GM19438 (cell line): ENCODE measurements at regions not wholly inside any gene's neighbourhood (a gene's known extent, or its start where the extent isn't known, plus 50 kb on each side); places are given as distances from the start of the nearest gene placed in this dataset.

Source experiments
- ATAC-seq: cut with Tn5 transposase; IDR thresholded peaks from one replicate; pipeline ENCODE4 v1.9.1; 2021; ENCODE audit warnings: low read depth; ENCODE audit not compliant: unreplicated experiment

DNA sequence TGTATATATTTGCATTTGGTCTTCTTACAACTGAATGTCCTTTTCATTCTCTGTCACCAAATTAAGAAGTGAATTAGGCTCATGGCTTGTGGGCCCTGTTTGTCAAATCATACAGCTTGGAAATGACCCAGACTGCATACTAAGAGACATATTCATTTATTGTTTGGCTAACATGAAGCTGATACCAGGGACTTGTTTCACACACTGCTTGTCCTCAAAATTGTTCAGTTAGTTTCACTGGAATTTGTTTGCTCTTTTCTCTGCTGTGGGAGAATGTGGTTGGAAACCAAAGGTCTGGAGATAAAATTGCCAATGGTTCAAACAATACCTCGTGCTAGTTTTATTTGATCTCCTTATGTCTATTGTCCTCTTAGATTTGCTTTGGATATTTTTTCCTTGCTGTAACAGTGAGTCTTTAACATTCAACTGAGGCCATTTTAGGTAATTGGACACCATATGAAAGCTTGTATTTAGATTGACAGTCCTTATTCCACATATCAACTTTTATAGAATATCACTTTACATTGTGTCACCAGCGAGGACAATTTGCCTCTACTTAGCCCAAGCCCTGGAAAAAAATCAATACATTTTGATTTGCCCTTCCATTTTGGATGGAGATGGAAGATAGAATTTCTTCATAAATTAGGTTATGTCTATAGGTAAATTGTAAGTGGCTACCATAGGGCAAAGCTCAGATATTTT, 144.3 kb upstream of the MTAP start:
- no peak for ATAC-seq

DNA sequence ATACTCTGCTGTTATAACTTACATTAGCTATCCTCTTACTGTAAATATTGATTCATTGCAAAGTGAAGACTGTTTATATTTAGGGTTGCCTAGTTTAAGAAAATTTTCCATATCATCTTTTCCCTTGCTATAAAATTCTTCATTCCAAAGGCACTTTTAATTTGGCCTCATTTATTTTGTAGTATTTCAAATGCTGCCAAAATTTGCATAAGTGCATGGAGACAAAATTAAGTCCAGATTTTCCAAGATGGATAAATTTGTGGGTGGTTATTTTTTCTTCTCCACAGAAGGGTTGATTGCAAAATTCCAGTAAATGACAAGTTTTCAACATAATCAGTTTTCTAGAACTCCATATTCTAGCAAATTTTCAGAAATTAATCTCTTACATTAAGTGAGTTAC, 141.5 kb upstream of the MTAP start:
- no peak for ATAC-seq

DNA sequence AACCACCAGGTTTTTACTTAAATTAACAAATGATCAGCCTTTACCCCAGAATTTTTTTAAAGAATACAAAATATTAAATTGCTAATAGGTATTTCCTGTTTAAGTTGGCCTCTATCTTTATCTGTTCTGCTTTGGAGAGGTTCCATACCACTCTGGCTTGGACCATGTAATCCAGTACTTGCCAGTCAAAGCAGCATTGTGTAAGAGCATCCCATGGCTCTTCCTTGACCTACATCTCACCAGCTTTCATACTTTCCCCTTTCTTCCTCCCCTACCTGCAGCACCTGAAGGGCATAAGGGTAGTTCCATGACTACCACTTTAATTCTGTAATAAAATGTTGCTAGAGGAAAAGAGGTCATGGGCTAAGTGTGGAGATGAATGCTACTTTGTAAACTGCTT, 140.8 kb upstream of the MTAP start:
- no peak for ATAC-seq

DNA sequence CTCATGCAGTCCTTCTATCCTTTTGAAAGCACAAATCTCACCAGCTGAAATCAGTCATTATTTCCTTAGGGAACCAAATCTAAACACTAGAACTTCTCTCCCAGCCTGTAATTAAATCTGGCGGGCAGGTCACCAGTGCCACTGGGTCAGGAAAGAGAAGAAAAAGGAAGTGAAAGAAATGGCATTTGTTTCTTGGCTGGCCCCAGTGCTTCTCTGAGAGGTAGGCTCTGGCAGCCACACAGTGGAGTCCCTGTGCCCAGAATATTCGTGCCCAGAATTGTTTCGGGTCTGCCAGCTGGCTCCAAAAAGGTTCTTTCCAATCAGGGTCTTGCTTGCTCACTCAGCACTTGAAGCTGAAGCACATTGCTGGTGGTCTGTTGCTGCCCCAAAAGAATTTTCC, 133.9 kb upstream of the MTAP start:
- no peak for ATAC-seq

DNA sequence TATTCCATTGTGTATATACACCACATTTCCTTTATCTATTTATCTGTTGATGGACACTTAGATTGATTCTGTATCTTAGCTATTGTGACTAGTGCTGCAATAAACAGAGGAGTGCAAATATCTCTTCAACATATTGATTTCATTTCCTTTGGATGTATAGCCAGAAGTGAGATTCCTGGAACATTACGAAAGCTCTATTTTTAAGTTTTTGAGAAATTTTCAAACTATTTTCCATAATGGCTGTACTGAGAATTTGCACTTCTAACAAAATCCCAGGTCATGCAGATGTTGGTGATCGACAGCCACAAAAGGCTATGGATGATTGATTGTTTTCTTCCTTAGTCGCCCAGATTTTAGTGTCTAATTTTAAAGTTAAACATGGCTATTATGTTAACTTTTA, 132.7 kb upstream of the MTAP start:
- ATAC-seq, result no peak

DNA sequence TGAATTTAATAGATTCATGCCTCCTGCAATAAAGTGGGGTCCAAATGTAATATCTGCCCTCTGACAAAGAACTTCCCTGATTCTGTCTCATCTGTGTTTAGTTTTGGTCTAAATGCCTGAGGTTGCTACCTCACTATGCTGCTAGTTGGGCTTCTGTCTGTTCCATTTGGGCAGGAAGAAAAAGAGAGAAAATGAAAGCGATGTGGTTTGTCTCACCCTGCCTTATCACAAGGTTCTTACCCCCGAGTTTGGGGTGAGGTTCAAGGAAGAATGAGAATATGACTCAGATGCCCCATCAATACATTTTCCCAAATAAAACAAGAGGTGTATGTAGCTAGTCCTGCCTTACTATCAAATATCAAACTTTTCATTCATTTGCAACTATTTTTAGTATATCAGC, 132.1 kb upstream of the MTAP start:
- no peak for ATAC-seq

DNA sequence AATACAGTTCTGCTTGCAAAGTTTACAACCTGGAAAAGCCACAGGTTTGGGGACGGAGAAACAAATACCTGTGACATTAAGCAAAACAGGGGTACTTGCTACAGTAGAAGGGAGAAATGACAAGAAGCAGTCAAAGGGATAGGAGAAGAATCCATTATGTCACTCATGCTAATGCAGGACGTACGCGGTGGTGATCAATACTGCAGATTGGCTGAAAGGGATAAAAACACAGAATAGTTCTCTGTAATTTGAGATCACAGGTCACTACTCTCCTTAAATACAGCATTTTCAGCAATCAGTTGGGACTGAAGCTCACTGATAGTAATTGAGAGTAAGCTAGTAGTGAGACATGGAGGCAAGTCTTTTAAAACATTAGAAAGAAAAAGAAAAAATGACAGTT, 130.3 kb upstream of the MTAP start:
- ATAC-seq, result no peak

DNA sequence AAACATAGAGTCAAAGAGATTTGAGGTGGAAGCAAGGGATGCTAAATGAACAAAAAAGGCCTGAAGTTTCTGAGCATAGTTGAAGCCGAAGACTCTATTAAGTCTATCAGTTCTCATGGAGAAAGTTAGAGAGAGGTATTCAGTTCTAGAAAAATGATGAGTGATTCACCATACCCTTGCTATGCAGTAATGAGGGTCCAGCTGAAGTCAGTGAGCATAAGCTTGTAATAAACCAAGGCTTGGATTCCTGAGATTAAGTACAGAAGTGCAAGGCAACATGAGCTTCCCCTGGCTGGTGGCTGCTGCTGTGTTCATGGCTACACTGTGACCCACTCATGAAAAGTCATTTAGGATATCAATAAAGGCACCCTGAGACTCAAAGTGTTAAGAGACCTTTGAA, 129.7 kb upstream of the MTAP start:
- no peak for ATAC-seq

DNA sequence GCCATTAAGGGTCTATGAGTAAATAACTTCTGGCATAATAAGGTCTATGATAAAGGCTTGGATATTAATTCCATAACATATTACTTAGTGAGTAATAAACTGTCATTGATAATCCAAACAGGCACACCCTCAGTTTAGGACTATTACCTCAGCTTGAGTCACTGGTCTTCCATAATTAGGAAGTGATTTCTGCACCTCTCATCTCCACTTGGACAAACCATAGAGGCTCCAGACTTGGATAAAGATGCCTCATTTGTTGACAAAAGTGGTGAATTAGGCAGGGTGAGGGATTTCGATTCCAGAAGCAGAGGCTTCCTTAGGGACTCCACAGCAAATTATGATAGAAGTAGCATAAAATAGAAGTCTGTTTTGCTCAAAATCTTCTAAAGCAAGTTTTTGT, 127.5 kb upstream of the MTAP start:
- no peak for ATAC-seq

DNA sequence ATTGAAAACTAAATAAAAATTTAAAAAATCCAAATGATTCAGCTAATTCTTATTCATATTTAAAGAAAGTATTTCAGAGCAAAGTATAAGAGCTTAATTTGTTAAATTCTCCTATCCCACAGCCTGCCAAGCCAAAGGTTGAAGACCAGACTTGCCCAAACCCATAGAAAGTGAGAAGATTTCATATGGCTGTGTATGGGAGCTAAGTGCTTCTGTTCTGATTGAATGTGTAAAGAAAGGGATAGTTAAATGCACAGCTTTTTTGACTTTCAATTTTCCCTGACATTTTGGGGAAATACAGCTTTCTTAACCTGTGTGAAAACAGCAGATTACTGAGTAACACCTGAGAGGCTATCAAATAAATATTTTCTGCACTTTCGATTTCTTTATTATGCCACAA, 125.0 kb upstream of the MTAP start:
- ATAC-seq, result no peak

DNA sequence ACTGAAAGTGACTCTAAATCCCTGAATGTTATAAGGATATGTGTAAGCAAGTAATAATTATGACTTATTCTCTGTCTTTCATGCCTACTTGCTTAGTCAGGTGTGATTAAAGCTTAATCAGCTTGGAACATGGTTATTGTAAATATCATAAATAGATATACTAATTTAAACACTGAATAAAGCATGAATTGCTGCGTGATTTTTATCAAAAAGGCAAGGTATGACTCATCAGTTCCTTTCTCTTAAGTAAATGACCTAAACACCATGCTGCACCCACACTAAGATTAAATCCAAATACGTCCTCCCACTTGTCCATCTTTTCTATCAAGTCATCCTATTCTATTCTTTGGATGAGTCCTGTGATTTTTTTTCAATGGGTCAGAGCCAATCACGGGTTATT, 124.6 kb upstream of the MTAP start:
- ATAC-seq, result no peak

DNA sequence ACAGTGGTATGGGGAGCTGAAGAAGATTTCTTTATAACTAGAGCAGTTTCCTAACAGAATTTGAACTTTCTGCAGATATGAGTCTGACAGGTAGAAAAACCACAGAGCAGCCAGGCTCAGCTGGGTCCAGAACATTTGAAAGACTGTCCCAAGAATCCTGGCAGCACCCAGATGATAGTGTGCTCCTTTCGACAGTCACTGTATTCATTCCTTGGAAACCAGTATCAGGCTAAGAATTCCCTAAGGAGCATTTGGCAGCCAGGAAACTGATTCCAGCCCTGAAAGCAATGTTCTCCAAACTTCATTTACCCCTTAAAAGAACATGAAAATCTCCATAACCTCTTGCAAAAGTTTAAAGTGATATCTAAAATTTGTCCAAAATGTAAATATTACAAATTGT, 123.0 kb upstream of the MTAP start:
- ATAC-seq, result no peak

DNA sequence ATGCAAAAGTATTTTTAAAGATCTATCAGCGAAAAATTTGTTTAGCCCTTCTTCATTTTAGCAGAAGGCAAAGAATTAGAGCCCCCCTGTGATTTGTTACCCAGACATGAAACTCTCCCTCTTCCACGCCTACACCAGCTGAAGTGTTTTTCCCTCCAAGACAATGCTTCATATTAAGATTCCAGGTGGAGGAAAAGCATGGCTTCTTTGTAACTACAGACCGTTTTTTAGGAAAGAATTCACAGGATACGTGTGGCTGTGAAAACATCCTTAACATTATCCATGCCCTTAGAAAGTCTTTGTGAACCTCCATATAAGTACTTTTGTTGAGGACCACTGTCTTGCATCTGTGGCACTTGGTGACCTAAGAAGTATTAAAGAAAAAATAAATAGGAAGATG, 121.8 kb upstream of the MTAP start:
- ATAC-seq, result no peak

DNA sequence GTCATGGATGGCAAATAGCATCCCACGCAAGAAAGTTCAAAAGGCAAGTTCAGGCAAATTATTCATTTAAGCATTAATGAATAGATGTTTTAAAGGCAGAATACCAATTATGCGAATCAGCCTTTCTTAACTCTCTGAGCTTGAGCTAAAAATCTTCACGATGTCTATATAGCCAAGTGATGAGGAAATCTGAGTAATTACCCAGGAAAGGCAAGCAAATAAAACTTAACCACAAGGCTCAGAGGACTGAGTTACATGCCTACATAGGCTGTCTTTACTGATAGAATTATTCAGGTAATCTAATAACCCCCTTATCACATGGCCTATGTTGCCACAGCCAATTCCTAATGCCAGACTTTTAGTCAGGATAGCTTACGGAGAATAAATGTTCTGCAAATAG, 120.8 kb upstream of the MTAP start:
- ATAC-seq, result no peak

DNA sequence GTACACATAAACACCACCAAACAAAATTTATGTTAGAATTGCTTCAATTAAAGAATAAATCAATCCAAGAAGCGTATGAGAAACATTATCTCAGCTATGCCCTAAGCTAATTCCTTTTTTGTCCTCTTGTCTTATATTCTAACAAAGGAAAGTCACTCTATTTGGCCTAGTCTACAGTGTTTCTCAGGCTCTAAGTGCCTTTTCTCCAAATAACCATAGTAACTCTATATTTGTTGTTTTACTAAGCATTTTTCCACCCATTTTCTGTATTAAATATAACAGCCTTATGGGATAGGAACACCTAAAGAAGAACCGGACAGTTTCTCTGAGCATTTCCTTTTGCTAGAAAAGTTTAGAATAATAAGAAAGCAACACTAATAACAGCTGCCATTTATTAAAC, 120.1 kb upstream of the MTAP start:
- no peak for ATAC-seq

DNA sequence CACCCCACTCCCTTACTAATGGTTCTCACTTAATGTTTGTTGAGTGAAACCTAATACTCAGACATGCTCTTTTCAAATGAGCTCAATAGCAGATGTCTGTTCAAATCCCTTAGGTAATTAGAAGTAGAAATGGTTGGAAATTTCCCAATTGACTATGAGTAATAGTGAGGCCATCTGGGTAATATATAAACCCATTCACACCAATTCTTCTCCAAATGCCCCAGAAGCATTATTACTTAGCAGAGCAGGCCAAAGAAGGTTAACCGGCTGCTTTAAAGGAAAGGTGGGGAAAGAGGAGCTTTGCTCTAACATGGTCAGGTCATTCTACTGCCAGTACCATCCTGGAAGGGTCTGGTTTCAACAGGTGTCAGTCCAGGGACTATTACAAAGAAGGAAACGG, 119.5 kb upstream of the MTAP start:
- ATAC-seq, result no peak

DNA sequence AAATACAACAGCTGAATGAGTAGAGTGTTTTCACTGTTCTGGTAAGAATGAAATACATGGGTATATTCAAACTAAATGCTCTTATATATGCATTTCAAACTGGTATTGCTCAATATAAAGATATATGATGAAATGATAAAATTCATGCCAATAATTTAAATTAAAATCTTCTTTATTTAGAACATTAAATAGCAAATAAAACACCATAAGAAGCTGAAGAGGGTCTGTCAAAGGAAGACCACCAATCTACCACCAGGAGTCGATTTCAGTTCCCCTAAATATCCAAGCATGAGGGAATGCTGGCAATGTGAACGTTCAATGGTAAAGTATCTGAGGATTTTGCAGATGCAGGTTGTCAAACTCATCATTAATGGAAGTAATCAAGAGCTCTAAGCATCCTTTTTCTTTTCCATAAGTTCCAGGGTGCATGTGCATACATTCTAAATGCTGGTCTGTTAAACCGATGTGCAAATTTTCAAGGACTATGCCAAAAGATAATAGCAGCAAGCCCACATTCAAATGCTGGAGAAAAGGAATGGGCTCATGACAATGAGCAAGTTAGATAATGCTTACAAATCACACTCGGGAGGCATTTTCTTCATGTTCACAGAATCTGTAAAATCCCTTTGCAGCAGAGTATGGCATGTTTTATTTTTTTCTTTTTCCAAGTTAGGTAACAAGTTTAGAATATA, 118.8 kb upstream of the MTAP start:
- ATAC-seq, result no peak

DNA sequence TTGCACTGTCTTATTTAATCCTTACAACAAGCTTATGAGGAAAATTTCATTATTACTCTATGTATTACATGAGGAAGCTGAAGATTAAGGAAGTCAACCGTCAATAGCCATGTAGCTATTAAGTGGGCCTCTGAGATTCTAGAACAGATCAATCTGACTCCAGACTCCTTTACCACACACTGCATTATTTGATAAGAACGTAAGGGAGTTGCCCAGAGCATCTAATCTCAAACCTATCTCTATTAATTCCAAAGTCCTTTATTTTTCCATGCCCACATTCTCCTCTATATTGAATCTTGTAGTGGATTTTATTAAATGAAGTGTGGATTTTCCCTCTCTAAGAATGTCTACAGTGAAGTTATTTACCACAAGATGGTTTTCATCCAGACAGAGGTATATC, 118.2 kb upstream of the MTAP start:
- no peak for ATAC-seq

DNA sequence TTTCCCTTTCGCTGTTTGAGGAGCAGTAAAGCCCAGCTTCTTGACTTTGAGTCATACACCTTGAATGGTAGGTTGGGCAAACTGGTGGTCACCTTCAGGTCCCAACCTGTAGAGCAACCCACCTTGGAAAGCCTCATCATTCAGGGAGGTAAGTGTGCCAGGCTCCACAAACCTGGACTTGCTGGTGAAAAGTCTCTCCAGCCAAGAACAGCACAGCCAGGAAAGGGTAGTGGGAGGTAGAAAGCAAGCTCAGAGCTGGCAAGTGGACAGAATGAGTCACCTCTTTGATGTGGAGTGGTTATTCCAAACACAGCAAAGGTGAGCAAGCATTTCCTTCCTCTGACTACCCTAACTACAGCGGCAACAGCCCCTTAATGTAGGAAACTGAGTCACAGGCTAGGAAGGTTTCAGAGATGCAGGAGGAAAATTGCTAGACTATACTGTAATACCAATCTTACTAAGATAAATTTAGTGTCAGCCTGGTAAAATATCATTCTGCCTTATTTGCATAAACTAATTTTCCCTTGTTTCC, 117.5 kb upstream of the MTAP start:
- ATAC-seq, result no peak

DNA sequence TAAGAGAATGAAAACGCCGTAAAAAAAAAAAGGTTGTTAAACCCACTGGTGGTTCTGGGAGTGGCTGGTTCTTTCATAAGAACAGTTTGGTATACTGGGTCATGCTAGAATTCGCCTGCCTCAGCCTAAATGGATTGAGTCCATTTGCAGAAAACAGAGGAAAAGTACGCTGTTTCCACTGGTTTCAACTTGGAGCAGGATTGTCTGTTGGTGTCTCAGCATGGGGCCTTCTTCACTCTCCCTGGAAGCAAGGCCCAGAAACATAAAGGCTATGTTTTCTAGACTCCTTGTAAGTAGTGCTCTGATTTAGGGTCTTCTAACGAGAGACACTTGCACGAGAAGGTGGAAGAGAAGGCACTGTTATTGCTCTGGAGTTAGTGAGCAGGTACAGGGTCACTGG, 116.9 kb upstream of the MTAP start:
- no peak for ATAC-seq

DNA sequence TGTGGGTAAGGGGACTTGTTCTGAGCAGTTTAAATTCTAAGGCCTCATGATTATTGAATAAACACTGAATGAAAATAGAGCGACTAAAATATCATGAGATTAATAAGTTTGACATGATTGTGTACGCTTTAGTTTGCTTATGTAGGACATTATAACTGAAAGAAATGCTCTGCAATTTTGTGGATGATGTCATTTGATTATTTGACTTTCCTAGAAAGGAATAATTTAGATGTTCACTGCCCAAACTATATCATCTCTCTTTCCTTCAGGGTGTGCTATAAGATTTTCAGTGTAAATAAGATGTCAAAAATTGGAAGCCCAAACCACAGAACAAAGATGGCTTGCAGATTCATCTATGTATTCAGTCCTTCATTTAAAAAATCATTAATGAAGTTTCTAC, 115.7 kb upstream of the MTAP start:
- no peak for ATAC-seq

DNA sequence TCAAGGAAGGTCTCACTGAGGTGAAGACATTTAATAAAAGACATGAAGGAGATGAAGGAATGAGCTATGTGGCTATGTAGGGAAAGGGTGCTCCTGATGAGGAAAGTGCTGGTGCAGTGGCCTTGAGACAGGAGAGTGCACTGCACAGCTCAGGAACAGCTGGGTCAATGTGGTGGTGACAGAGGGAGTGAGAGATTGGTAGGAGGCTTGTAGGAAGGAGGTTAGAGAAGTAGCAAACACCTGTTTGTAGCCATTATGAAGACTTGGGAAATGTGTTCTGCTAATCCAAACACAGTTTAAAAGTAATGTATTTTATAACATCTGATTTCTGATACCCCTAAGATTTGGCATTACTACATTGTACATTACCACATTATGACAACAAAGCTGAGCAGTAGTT, 115.1 kb upstream of the MTAP start:
- no peak for ATAC-seq
